Ascending aorta (tissue), 2 donors: ENCODE measurements at regions not wholly inside any gene's neighbourhood (a gene's known extent, or its start where the extent isn't known, plus 50 kb on each side); places are given as distances from the start of the nearest gene placed in this dataset.
A peak's percentile ranks its signal among the peaks of the same experiment; 100 is the strongest.

ENCODE experiments used
- DNase-seq, 2 donors: peaks; one replicate each; pipeline ENCODE4 v3.0.0-alpha.2; 2019; ENCODE audit warnings: low spot score in 2 of 2
- H3K27ac ChIP-seq, 2 donors: fragments of 200-600 bp; sonication (generic); one replicate each; pipeline ENCODE4 v1.5.1; 2016 to 2017; ENCODE audit warnings: mild to moderate bottlenecking in 1 of 2
- H3K27me3 ChIP-seq: fragments of 200-600 bp; sonication (generic); one replicate; pipeline ENCODE4 v1.5.1; 2017
- H3K36me3 ChIP-seq, 2 donors: fragments of 200-600 bp; sonication (generic); one replicate each; pipeline ENCODE4 v1.5.1; 2016
- H3K4me1 ChIP-seq, 2 donors: fragments of 200-600 bp; sonication (generic); one replicate each; pipeline ENCODE4 v1.5.1; 2016 to 2017; ENCODE audit warnings: mild to moderate bottlenecking in 1 of 2
- H3K4me3 ChIP-seq, 2 donors: fragments of 200-600 bp; sonication (generic); one replicate each; pipeline ENCODE4 v1.5.1; 2016 to 2017; ENCODE audit warnings: mild to moderate bottlenecking in 1 of 2
- H3K9me3 ChIP-seq, 2 donors: fragments of 200-600 bp; sonication (generic); one replicate each; pipeline ENCODE4 v1.5.1; 2016
- intact Hi-C: fragments of 100-400 bp; cut with DNase I; formaldehyde crosslinking; loops from one replicate; pipeline ENCODE4 v1.15.1; 2023
- TF ChIP-seq, protein P1 (sequence below), 3 experiments: fragments of 200-600 bp in 2 of 3; fragments of 450-650 bp in 1 of 3; sonication (generic) in 2 of 3; IDR thresholded peaks; one replicate each; pipeline ENCODE4 v1.5.1; 2016 to 2019; ENCODE audit warnings: antibody characterized with exemption in 3 of 3, mild to moderate bottlenecking in 1 of 3, moderate library complexity in 1 of 3

DNA sequence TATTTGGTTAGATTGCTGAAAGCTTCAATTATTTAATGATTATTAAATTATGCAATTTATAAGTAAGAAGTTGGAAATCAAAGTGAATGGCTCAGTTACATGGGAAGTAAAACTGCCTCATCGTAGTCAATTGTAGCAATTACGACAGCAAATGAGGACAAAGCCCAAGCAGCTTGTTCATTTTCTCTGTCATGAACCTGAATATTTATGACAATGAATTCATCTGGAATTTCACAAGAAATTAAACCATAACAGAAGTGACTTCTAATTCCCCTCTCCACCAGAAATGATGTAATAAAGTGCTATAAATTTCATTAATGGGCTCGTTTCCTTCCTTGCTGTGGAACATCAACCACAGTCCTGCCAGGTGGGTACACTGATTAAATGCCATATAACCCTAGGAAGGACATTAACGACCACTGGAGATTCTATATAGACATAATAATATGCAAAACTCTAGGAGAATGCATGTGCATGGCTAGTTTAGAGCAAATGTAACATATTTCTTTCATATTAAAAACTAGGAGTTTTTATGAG is 273.8 kb upstream of the DCBLD2 start:
- H3K36me3 ChIP-seq: no peaks in the 10 kb centered on the region
- H3K27me3 ChIP-seq: no peaks in the 10 kb centered on the region
- H3K9me3 ChIP-seq: no peaks in the 10 kb centered on the region
- H3K4me3 ChIP-seq: no peak overlapping the region
- intact Hi-C loops: no loop called here
- H3K27ac ChIP-seq: no peak overlapping the region
- H3K4me1 ChIP-seq: no peaks in the 10 kb centered on the region
- TF ChIP-seq, protein P1, sequence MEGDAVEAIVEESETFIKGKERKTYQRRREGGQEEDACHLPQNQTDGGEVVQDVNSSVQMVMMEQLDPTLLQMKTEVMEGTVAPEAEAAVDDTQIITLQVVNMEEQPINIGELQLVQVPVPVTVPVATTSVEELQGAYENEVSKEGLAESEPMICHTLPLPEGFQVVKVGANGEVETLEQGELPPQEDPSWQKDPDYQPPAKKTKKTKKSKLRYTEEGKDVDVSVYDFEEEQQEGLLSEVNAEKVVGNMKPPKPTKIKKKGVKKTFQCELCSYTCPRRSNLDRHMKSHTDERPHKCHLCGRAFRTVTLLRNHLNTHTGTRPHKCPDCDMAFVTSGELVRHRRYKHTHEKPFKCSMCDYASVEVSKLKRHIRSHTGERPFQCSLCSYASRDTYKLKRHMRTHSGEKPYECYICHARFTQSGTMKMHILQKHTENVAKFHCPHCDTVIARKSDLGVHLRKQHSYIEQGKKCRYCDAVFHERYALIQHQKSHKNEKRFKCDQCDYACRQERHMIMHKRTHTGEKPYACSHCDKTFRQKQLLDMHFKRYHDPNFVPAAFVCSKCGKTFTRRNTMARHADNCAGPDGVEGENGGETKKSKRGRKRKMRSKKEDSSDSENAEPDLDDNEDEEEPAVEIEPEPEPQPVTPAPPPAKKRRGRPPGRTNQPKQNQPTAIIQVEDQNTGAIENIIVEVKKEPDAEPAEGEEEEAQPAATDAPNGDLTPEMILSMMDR (IDR thresholded peaks at IDR 0.05): no peak
- no peak for DNase-seq

DNA sequence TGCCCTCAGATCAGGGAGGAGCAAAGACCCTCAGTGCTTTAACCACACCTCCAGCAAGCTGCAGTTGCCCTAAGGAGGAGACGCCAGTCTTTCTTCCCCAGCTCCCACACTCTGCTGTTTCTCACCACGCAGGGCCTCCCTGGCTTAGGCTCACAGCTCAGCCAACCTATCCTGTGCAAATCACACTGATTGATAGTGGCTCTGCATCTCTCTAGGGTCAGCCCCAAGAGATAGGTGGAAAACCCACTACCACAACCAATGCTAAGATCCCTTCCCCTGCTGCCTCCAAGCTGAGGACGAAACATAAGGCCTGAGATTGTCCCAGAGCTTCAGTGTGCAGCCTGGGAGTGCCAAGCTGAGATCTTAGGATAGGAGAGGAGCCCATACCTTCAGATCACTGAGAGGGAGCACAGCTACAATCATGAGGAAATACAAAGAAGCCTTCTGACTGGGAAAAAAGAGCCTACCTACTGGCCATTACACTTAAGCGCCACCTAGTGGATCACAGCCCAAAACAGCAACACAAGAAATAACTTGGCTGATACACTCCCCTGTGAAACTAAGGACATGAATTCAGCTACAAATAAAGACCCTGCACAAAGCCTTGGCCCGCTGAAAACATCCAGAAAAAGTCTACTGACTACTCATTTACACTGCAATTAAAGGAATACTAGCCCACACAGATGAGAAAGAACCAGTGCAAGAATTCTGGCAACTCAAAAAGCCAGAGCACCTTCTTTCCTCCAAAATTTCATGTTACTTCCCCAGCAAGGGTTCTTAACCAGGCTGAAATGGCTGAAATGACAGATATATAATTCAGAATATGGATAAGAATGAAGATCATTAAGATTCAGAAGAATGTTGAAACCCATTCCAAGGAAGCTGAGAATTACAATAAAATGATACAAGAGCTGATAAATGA is 271.5 kb upstream of the DCBLD2 start:
- Histone ChIP-seq H3K4me1 (no peaks in the 10 kb centered on the region), H3K27me3 (no peaks in the 10 kb centered on the region), H3K9me3 (no peaks in the 10 kb centered on the region), H3K4me3 (no peak overlapping the region), H3K36me3 (no peaks in the 10 kb centered on the region), H3K27ac (no peak overlapping the region)
- intact Hi-C loops: loop anchor here (2.0 kb wide), 1 partner anchor 148 kb away; no protein-coding TSS in a partner anchor
- no peak for DNase-seq
- TF ChIP-seq, protein P1 (IDR thresholded peaks at IDR 0.05): peak; percentile 19 to 61 (median 41)

DNA sequence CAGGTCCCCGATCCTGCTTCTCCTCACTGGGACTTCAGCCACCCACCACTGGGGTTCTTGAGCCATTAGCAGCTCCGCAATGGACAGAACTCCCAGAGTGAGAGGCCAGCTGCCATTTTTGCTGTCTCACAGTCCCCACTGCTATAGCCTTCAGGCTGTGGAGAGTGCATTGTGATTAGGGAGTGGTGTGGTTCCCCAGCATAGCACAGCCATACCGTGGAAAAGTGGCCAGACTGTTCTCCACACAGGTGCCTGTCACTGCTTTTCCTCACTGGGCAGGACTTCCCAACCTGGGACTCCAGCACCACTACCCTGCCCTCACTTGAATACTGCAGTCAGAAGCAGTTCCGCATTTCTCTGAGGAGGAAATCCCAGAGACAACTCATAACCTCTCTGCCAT is 270.3 kb upstream of the DCBLD2 start:
- TF ChIP-seq, protein P1 (IDR thresholded peaks at IDR 0.05): no peak
- Histone ChIP-seq H3K27me3 (no peaks in the 10 kb centered on the region), H3K4me1 (no peaks in the 10 kb centered on the region), H3K4me3 (no peak overlapping the region), H3K36me3 (no peaks in the 10 kb centered on the region), H3K27ac (no peak overlapping the region), H3K9me3 (no peaks in the 10 kb centered on the region)
- no peak for DNase-seq
- intact Hi-C loops: loop anchor here (2.0 kb wide), 1 partner anchor 147 kb away; no protein-coding TSS in a partner anchor

DNA sequence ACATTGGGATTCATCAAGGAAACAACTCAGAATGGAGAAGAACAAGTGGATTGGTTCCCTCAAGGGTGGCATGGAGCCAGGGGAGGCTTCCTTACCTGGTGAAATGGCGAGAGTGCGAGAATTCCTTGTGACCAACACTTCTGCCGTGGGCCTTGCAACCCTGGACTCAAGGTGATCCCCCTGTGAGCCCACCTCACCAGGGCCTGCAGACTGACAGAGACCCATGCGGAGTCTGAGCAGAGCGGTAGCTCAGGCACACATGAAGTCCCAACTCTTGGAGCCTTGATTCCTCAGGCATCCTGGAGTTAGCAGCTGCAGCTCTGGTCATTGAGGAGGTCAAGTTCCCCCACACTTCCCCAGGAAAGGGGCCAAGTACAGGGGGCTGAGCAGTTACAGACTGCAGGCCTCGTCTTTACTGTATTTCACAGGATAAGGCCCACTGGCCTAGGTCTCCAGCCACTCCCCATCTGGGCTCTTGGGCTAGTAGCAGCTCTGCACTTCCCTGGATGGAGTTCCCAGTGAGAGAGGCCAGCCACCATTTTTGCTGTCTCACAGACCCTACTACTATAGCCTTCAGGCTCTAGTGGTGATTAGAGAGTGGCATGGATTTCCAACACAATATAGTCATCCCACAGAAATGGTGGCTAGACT is 269.5 kb upstream of the DCBLD2 start:
- TF ChIP-seq, protein P1 (IDR thresholded peaks at IDR 0.05): no peak
- intact Hi-C loops: no loop called here
- no peaks in the 10 kb centered on the region for H3K4me1 ChIP-seq
- H3K36me3 ChIP-seq: no peaks in the 10 kb centered on the region
- no peaks in the 10 kb centered on the region for H3K9me3 ChIP-seq
- no peaks in the 10 kb centered on the region for H3K27me3 ChIP-seq
- DNase-seq: no peak
- no peak overlapping the region for H3K27ac ChIP-seq
- no peak overlapping the region for H3K4me3 ChIP-seq

DNA sequence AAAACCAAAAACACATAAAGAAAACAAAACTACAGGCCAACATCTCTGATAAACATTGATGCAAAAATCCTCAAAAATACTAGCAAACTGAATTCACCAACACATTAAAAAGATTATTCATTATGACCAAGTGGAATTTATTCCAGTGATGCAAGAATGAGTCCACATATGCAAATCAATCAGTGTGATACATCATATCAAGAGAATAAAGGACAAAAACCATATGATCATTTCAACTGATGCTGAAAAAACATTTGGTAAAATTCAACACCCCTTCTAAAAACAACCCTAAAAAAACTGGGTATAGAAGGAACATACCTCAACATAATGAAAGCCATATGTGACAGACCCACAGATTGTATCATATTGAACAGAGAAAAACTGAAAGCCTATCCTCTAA is 265.6 kb upstream of the DCBLD2 start:
- Histone ChIP-seq H3K36me3 (no peaks in the 10 kb centered on the region), H3K4me3 (no peak overlapping the region), H3K9me3 (no peaks in the 10 kb centered on the region), H3K4me1 (no peaks in the 10 kb centered on the region), H3K27ac (no peak overlapping the region), H3K27me3 (no peaks in the 10 kb centered on the region)
- DNase-seq: no peak
- intact Hi-C loops: no loop called here
- TF ChIP-seq, protein P1 (IDR thresholded peaks at IDR 0.05): no peak
